A549 (cell line): ENCODE measurements at regions not wholly inside any gene's neighbourhood (a gene's known extent, or its start where the extent isn't known, plus 50 kb on each side); places are given as distances from the start of the nearest gene placed in this dataset.

Experiments
- ATAC-seq, 2 experiments: fragments of 200-7000 bp in 1 of 2; fragments of >200 bp in 1 of 2; cut with Nextera tagmentation in 1 of 2; cut with Tn5 transposase in 1 of 2; 3 replicates each; pipeline versions ENCODE4 v1.8.0 to v1.9.1; 2018 to 2020; ENCODE audit warnings: mild to moderate bottlenecking in 1 of 2, moderate library complexity in 1 of 2
- CTCF ChIA-PET: fragments of 300-600 bp; sonication (Branson Sonifier 250); formaldehyde crosslinking; extraction: SDS; loops from one replicate; lab custom pipeline; 2021; ENCODE audit warnings: antibody characterized with exemption, inconsistent platforms; lab: Yijun Ruan, JAX
- POLR2A ChIA-PET: fragments of 350-600 bp; formaldehyde crosslinking; extraction: SDS; loops from one replicate; lab custom pipeline; 2021; ENCODE audit warnings: antibody characterized with exemption, inconsistent platforms; lab: Yijun Ruan, JAX
- DNase-seq, 2 experiments: peaks; one replicate each; pipeline versions ENCODE4 v3.0.0 to v3.0.0-alpha.2; 2011 to 2016; ENCODE audit warnings: low read depth in 1 of 2, low spot score in 1 of 2
- FAIRE-seq: peaks from 2 replicates; lab custom pipeline; 2011; peaks lifted over from hg19 to GRCh38; lab: Jason Lieb, UNC
- H3K27ac ChIP-seq, 2 experiments: fragments of >200 bp; sonication (Bioruptor Twin); formaldehyde crosslinking; 3 replicates each; pipeline ENCODE4 v1.5.1; 2016 to 2017
- H3K4me1 ChIP-seq: fragments of >200 bp; sonication (Bioruptor Twin); formaldehyde crosslinking; 3 replicates; pipeline ENCODE4 v1.6.1; 2016
- H3K4me2 ChIP-seq: fragments of >200 bp; sonication (Bioruptor Twin); formaldehyde crosslinking; 3 replicates; pipeline ENCODE4 v1.6.1; 2016
- H3K4me3 ChIP-seq: fragments of >200 bp; sonication (Bioruptor Twin); formaldehyde crosslinking; 3 replicates; pipeline ENCODE4 v1.5.1; 2016
- H3K9me3 ChIP-seq: fragments of >200 bp; sonication (Bioruptor Twin); formaldehyde crosslinking; 3 replicates; pipeline ENCODE4 v1.6.1; 2016
- BHLHE40 ChIP-seq: IDR thresholded peaks from 2 replicates; pipeline ENCODE4 v1.6.1; 2012; ENCODE audit warnings: low read depth, low read length, inconsistent platforms
- CBX8 ChIP-seq: fragments of 200-600 bp; sonication (generic); IDR thresholded peaks from 2 replicates; pipeline ENCODE4 v1.6.1; 2016
- CEBPB ChIP-seq, 2 experiments: fragments of >200 bp in 1 of 2; sonication (Bioruptor Twin) in 1 of 2; formaldehyde crosslinking in 1 of 2; IDR thresholded peaks; 2 replicates each; pipeline ENCODE4 v1.6.1; 2012 to 2016
- CHD2 ChIP-seq: fragments of 150-350 bp; IDR thresholded peaks from 2 replicates; pipeline ENCODE4 v1.6.1; 2014; ENCODE audit warnings: low read length; ENCODE audit not compliant: partially characterized antibody
- CHD4 ChIP-seq: fragments of 200-600 bp; sonication (generic); IDR thresholded peaks from 2 replicates; pipeline ENCODE4 v1.6.1; 2016; ENCODE audit warnings: antibody characterized with exemption, mild to moderate bottlenecking, borderline replicate concordance
- ESRRA ChIP-seq: fragments of 150-350 bp; IDR thresholded peaks from 2 replicates; pipeline ENCODE4 v1.6.1; 2014; ENCODE audit warnings: mild to moderate bottlenecking, low read length, borderline replicate concordance
- FOSL2 ChIP-seq, 2 experiments: fragments of 450-650 bp in 1 of 2; fragments of >200 bp in 1 of 2; sonication (Bioruptor Twin) in 1 of 2; formaldehyde crosslinking; IDR thresholded peaks; 2 replicates each; pipeline versions ENCODE4 v1.5.0 to v1.6.1; 2016 to 2020; ENCODE audit warnings: mild to moderate bottlenecking in 1 of 2, moderate library complexity in 1 of 2
- FOXS1 ChIP-seq: fragments of 250-450 bp; sonication (Bioruptor Pico); IDR thresholded peaks from 2 replicates; pipeline ENCODE4 v1.5.0; 2020; ENCODE audit warnings: mild to moderate bottlenecking, moderate library complexity
- GATA3 ChIP-seq: IDR thresholded peaks from 2 replicates; pipeline ENCODE4 v1.6.1; 2012; ENCODE audit warnings: borderline replicate concordance
- HDAC2 ChIP-seq: fragments of 200-600 bp; sonication (generic); IDR thresholded peaks from 2 replicates; pipeline ENCODE4 v1.6.1; 2016
- JUNB ChIP-seq: fragments of >200 bp; sonication (Bioruptor Twin); formaldehyde crosslinking; IDR thresholded peaks from 2 replicates; pipeline ENCODE4 v1.6.1; 2016
- KDM1A ChIP-seq: fragments of 200-600 bp; sonication (generic); IDR thresholded peaks from 2 replicates; pipeline ENCODE4 v1.6.1; 2016; ENCODE audit warnings: low read depth, mild to moderate bottlenecking
- KDM5A ChIP-seq: fragments of 200-600 bp; sonication (generic); IDR thresholded peaks from 2 replicates; pipeline ENCODE4 v1.6.1; 2016; ENCODE audit warnings: antibody characterized with exemption, mild to moderate bottlenecking
- NFE2L2 ChIP-seq: fragments of 150-350 bp; conservative IDR thresholded peaks from 2 replicates; pipeline ENCODE4 v1.6.1; 2014; ENCODE audit warnings: low read length
- NR3C1 ChIP-seq: fragments of >200 bp; sonication (Bioruptor Twin); formaldehyde crosslinking; IDR thresholded peaks from 3 replicates; pipeline ENCODE4 v1.6.1; 2017
- PHF8 ChIP-seq: fragments of 200-600 bp; sonication (generic); IDR thresholded peaks from 2 replicates; pipeline ENCODE4 v1.6.1; 2016; ENCODE audit warnings: low read depth, mild to moderate bottlenecking, antibody characterized with exemption, moderate library complexity, borderline replicate concordance
- POLR2A ChIP-seq: IDR thresholded peaks from 2 replicates; pipeline ENCODE4 v1.6.1; 2012; ENCODE audit warnings: mild to moderate bottlenecking, low read length
- RFX5 ChIP-seq: fragments of 450-650 bp; IDR thresholded peaks from 2 replicates; pipeline ENCODE4 v1.7.1; 2014; ENCODE audit warnings: antibody characterized with exemption, mild to moderate bottlenecking, moderate library complexity
- RNF2 ChIP-seq: fragments of 200-600 bp; sonication (generic); IDR thresholded peaks from 2 replicates; pipeline ENCODE4 v1.6.1; 2016; ENCODE audit warnings: low read depth, mild to moderate bottlenecking, antibody characterized with exemption, moderate library complexity, borderline replicate concordance
- SREBF2 ChIP-seq: fragments of 450-650 bp; IDR thresholded peaks from 2 replicates; pipeline ENCODE4 v1.6.1; 2014; ENCODE audit warnings: mild to moderate bottlenecking, moderate library complexity
- TFCP2L1 ChIP-seq: fragments of 250-450 bp; sonication (Bioruptor Pico); IDR thresholded peaks from 2 replicates; pipeline ENCODE4 v1.5.0; 2021; ENCODE audit warnings: mild to moderate bottlenecking
- TP53 ChIP-seq: fragments of 250-450 bp; sonication (Bioruptor Pico); IDR thresholded peaks from 2 replicates; pipeline ENCODE4 v1.5.0; 2021; ENCODE audit warnings: mild to moderate bottlenecking, moderate library complexity
- ZNF302 ChIP-seq: fragments of 250-450 bp; sonication (Bioruptor Pico); IDR thresholded peaks from 2 replicates; pipeline ENCODE4 v1.9.0; 2021; ENCODE audit warnings: inconsistent platforms, mild to moderate bottlenecking, moderate library complexity
- WGBS: methylation state at CpG from one replicate; pipeline ENCODE4 v1.1.6; 2017; ENCODE audit errors: missing lambda C conversion rate; 5-methylcytosine and 5-hydroxymethylcytosine counted together
- TF ChIP-seq, protein P1 (sequence below): fragments of >200 bp; sonication (Bioruptor Twin); formaldehyde crosslinking; IDR thresholded peaks from 2 replicates; pipeline ENCODE4 v1.6.1; 2016
- TF ChIP-seq, protein P2 (sequence below): fragments of 200-600 bp; sonication (generic); IDR thresholded peaks from 2 replicates; pipeline ENCODE4 v1.6.1; 2016; ENCODE audit warnings: antibody characterized with exemption, mild to moderate bottlenecking, moderate library complexity
- TF ChIP-seq, protein P3 (sequence below): fragments of 250-450 bp; sonication (Bioruptor Pico); IDR thresholded peaks from 2 replicates; pipeline ENCODE4 v1.5.0; 2021; ENCODE audit warnings: mild to moderate bottlenecking, moderate library complexity, borderline replicate concordance
- TF ChIP-seq, protein P4 (sequence below): fragments of 250-450 bp; sonication (Bioruptor Pico); IDR thresholded peaks from 2 replicates; pipeline ENCODE4 v1.5.0; 2020; ENCODE audit warnings: low read depth, mild to moderate bottlenecking, moderate library complexity
- TF ChIP-seq, protein P5 (sequence below): IDR thresholded peaks from 2 replicates; pipeline ENCODE4 v1.6.1; 2012
- TF ChIP-seq, protein P6 (sequence below): fragments of 150-350 bp; IDR thresholded peaks from 2 replicates; pipeline ENCODE4 v1.6.1; 2014; ENCODE audit warnings: low read depth, mild to moderate bottlenecking, low read length
- TF ChIP-seq, protein P7 (sequence below): IDR thresholded peaks from 2 replicates; pipeline ENCODE4 v1.6.1; 2012

DNA sequence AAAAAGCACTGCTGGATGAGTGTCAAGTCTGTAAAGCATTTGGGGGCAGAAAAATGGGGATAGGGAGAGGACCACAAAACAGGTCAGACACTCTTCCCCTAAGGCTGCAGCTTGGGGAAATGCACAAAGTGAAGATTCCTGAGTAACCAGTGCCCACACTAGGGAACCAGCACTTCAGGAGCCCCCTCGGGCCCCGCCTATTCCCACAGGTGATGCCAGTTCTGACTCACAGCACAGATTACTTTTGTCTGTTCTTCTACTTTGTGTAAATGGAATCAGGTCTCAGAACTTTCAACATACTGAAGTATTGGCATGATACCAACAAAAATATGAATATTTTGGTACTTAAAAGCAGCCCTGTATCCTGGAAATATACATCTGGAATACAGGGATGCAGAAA lies 112.5 kb downstream of the ADRA2C start:
- Histone ChIP-seq H3K4me2 (no peak overlapping the region), H3K4me3 (no peak overlapping the region), H3K9me3 (peaks cover 4% of the 10 kb centered on the region), H3K4me1 (no peaks in the 10 kb centered on the region), H3K27ac (no peak overlapping the region)
- TF ChIP-seq TP53 (CRISPR knock-in tag) (no peak), POLR2A (no peak), CEBPB (IDR thresholded peaks at IDR 0.05) (no peak), ZNF302 (no peak), FOXS1 (no peak), KDM1A (no peak), CHD2 (no peak), NR3C1 (no peak), NFE2L2 (no peak), GATA3 (no peak), PHF8 (no peak), JUNB (no peak), CHD4 (no peak), HDAC2 (no peak)
- TF ChIP-seq, protein P1, sequence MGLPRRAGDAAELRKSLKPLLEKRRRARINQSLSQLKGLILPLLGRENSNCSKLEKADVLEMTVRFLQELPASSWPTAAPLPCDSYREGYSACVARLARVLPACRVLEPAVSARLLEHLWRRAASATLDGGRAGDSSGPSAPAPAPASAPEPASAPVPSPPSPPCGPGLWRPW = no peak
- TF ChIP-seq, protein P2, sequence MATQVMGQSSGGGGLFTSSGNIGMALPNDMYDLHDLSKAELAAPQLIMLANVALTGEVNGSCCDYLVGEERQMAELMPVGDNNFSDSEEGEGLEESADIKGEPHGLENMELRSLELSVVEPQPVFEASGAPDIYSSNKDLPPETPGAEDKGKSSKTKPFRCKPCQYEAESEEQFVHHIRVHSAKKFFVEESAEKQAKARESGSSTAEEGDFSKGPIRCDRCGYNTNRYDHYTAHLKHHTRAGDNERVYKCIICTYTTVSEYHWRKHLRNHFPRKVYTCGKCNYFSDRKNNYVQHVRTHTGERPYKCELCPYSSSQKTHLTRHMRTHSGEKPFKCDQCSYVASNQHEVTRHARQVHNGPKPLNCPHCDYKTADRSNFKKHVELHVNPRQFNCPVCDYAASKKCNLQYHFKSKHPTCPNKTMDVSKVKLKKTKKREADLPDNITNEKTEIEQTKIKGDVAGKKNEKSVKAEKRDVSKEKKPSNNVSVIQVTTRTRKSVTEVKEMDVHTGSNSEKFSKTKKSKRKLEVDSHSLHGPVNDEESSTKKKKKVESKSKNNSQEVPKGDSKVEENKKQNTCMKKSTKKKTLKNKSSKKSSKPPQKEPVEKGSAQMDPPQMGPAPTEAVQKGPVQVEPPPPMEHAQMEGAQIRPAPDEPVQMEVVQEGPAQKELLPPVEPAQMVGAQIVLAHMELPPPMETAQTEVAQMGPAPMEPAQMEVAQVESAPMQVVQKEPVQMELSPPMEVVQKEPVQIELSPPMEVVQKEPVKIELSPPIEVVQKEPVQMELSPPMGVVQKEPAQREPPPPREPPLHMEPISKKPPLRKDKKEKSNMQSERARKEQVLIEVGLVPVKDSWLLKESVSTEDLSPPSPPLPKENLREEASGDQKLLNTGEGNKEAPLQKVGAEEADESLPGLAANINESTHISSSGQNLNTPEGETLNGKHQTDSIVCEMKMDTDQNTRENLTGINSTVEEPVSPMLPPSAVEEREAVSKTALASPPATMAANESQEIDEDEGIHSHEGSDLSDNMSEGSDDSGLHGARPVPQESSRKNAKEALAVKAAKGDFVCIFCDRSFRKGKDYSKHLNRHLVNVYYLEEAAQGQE = no peak
- TF ChIP-seq, protein P3, sequence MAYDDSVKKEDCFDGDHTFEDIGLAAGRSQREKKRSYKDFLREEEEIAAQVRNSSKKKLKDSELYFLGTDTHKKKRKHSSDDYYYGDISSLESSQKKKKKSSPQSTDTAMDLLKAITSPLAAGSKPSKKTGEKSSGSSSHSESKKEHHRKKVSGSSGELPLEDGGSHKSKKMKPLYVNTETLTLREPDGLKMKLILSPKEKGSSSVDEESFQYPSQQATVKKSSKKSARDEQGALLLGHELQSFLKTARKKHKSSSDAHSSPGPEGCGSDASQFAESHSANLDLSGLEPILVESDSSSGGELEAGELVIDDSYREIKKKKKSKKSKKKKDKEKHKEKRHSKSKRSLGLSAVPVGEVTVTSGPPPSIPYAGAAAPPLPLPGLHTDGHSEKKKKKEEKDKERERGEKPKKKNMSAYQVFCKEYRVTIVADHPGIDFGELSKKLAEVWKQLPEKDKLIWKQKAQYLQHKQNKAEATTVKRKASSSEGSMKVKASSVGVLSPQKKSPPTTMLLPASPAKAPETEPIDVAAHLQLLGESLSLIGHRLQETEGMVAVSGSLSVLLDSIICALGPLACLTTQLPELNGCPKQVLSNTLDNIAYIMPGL (CRISPR knock-in tag) = no peak
- TF ChIP-seq, protein P4, sequence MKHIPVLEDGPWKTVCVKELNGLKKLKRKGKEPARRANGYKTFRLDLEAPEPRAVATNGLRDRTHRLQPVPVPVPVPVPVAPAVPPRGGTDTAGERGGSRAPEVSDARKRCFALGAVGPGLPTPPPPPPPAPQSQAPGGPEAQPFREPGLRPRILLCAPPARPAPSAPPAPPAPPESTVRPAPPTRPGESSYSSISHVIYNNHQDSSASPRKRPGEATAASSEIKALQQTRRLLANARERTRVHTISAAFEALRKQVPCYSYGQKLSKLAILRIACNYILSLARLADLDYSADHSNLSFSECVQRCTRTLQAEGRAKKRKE = no peak
- DNase-seq (no peak), FAIRE-seq (no peak), ATAC-seq (no peak)
- POLR2A ChIA-PET = no interaction called here
- 0% methylated on average over 2 of the region's 2 CpGs for WGBS
- CTCF ChIA-PET = interaction anchor here (0.6 to 4.4 kb wide), 4 partner anchors 59 to 113 kb away, joined by 3 to 31 read pairs (median 3); partner anchors contain the start of gene ADRA2C

DNA sequence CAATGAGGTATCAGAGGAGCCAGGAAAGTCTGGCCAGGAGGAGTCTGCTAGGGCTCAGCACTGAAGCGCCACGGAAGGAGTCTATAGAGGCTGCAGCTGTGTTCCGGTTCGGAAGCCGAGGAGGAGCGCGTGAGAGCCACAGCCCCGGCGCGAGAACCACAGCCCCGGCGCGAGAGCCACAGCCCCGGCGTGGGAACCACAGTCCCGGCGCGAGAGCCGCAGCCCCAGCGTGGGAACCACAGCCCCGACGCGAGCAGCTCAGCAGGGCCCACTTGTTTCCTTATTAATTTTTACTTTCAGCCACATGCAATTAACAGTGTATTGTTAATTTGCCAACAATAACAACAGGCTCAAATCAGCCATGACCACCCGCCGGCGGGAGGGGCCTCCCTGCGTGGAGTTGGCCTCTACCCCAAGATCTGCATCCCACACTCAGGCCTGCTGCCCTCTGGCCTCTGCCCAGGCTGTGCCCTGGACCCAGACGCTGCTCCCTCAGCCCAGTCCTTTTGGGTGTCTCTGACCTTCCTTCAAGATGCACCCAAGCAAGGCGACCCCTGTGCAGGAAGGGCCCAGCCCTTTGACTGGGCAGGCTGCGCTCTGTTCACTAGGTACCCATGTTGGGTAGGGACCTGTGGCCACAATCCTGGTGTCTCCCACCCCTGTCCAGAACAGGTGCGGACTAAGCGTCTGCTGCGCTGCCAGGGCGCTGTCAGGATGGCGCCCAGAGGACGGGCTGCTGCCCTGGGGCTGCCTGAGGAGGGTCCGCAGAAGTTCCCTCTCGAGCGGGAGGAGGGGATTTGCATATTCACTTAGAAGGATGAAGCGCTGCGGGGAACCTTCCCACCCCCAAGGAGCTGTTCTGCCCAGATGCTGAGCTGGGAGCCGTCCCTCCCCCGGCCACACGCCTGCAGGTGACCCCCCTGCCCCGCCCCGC lies 113.8 kb downstream of the ADRA2C start:
- H3K9me3 ChIP-seq = peaks cover 4% of the 10 kb centered on the region
- H3K4me2 ChIP-seq = no peak overlapping the region
- ATAC-seq (peak; percentile 34 to 56; a peak in 3 of 6 replicates), DNase-seq (no peak), FAIRE-seq (no peak)
- no peak overlapping the region for H3K27ac ChIP-seq
- H3K4me3 ChIP-seq = no peak overlapping the region
- POLR2A ChIA-PET = interaction anchor here (1.0 kb wide), 1 partner anchor 114 kb away, joined by 4 read pairs; the partner anchor contains the start of gene ADRA2C
- no peaks in the 10 kb centered on the region for H3K4me1 ChIP-seq
- 58% methylated on average over 22 of the region's 46 CpGs for WGBS
- CTCF ChIA-PET = interaction anchor here (0.7 to 4.4 kb wide), 27 partner anchors 8 to 772 kb away, joined by 3 to 31 read pairs (median 4); partner anchors contain the start of gene ADRA2C
- TF ChIP-seq CBX8 (no peak), CEBPB (IDR thresholded peaks at IDR 0.05) (no peak), CHD2 (no peak), KDM5A (no peak), RNF2 (no peak), FOSL2 (IDR thresholded peaks at IDR 0.05) (no peak), FOSL2 (CRISPR knock-in tag; IDR thresholded peaks at IDR 0.05) (no peak), CHD4 (no peak), ESRRA (no peak), BHLHE40 (no peak), SREBF2 (no peak), RFX5 (no peak), TFCP2L1 (CRISPR knock-in tag) (no peak)
- TF ChIP-seq, protein P5, sequence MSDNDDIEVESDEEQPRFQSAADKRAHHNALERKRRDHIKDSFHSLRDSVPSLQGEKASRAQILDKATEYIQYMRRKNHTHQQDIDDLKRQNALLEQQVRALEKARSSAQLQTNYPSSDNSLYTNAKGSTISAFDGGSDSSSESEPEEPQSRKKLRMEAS = no peak
- TF ChIP-seq, protein P6, sequence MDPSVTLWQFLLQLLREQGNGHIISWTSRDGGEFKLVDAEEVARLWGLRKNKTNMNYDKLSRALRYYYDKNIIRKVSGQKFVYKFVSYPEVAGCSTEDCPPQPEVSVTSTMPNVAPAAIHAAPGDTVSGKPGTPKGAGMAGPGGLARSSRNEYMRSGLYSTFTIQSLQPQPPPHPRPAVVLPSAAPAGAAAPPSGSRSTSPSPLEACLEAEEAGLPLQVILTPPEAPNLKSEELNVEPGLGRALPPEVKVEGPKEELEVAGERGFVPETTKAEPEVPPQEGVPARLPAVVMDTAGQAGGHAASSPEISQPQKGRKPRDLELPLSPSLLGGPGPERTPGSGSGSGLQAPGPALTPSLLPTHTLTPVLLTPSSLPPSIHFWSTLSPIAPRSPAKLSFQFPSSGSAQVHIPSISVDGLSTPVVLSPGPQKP = no peak
- TF ChIP-seq, protein P7, sequence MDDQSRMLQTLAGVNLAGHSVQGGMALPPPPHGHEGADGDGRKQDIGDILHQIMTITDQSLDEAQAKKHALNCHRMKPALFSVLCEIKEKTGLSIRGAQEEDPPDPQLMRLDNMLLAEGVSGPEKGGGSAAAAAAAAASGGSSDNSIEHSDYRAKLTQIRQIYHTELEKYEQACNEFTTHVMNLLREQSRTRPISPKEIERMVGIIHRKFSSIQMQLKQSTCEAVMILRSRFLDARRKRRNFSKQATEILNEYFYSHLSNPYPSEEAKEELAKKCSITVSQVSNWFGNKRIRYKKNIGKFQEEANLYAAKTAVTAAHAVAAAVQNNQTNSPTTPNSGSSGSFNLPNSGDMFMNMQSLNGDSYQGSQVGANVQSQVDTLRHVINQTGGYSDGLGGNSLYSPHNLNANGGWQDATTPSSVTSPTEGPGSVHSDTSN = no peak
